VCaP (cell line): ENCODE measurements at regions not wholly inside any gene's neighbourhood (a gene's known extent, or its start where the extent isn't known, plus 50 kb on each side); places are given as distances from the start of the nearest gene placed in this dataset.

Experiments used
- H3K27ac ChIP-seq: fragments of 450-650 bp; 2 replicates; pipeline ENCODE4 v1.5.1; 2017
- TF ChIP-seq, protein P1 (sequence below): fragments of 450-650 bp; conservative IDR thresholded peaks from 2 replicates; pipeline ENCODE4 v1.5.1; 2017; ENCODE audit warnings: mild to moderate bottlenecking, moderate library complexity

DNA sequence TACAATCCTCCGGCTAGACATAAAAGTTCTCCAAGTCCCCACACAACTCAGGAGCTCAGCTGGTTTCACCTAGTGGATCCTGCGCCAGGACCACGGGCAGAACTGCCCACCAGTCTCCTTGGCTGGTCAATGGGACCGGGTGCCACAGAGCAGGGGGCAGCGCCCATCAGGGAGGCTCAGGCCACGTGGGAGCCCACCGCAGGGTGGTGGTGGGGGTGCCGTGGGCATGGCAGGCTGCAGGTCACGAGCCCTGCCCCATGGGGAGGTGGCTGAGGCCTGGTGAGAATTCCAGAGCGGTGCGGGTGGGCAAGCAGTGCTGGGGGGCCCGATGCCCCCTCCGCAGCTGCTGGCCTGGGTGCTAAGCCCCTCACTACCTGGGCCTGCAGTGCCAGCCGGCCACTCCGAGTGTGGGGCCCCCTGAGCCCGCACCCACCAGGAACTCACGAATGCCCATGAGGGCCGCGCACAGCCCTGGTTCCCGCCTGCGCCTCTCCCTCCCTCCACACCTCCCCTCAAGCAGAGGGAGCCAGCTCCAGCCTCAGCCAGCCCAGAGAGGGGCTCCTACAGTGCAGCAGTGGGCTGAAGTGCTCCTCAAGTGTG, 1091.9 kb upstream of the TENM4 start:
- TF ChIP-seq, protein P1, sequence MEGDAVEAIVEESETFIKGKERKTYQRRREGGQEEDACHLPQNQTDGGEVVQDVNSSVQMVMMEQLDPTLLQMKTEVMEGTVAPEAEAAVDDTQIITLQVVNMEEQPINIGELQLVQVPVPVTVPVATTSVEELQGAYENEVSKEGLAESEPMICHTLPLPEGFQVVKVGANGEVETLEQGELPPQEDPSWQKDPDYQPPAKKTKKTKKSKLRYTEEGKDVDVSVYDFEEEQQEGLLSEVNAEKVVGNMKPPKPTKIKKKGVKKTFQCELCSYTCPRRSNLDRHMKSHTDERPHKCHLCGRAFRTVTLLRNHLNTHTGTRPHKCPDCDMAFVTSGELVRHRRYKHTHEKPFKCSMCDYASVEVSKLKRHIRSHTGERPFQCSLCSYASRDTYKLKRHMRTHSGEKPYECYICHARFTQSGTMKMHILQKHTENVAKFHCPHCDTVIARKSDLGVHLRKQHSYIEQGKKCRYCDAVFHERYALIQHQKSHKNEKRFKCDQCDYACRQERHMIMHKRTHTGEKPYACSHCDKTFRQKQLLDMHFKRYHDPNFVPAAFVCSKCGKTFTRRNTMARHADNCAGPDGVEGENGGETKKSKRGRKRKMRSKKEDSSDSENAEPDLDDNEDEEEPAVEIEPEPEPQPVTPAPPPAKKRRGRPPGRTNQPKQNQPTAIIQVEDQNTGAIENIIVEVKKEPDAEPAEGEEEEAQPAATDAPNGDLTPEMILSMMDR: no peak
- H3K27ac ChIP-seq: no peak overlapping the region

DNA sequence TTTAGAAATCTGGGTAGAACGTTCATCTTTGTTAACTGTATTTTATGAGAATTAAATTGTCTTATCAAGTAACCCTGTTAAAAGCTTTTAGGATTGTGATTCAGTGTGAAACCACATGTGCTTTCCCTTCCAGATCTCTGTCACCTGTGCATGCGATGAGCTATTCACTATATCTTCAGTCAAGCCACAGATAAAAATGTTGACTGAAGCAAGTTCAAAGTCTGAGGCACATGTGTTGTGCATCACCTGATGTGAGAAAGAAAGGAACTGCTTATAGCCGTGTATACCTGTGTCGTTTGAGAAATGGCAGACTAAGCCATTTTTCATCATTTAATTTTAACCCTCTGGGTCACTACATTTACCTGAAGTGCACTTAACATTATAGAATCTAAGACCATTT, 1088.9 kb upstream of the TENM4 start:
- no peak overlapping the region for H3K27ac ChIP-seq
- TF ChIP-seq, protein P1: no peak

DNA sequence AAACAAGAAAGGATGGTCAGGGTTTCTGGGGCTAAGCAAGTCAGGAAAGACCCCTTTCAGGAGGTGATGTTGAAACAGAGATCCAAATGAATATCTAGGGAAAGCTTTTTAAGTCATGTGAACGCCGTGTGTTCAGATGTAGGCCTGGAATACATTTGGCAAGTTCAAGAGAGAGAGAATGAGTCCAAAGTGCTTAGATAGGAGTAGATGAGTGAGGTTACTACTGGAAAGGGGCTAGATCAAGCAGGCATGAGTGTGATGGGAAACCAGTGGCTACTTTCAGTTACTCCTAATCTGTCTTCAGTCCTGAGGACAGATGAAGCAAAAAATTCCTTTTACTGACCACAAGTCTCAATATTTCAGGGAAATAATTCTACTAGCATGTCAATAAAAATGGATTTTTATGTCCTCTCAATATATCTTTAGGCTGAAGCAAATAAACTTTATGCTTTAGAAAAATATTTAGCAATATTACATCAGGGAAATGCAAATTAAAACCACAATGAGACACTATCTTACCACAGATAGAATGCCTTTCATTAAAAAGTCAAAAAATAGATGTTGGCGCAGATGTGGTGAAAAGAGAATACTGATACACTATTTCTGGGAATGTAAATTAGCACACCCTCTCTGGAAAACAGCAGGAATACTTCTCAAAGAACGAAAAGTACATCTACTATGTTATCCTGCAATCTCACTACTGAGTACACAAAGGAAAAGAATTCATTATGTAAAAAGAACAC, 1085.0 kb upstream of the TENM4 start:
- TF ChIP-seq, protein P1: no peak

DNA sequence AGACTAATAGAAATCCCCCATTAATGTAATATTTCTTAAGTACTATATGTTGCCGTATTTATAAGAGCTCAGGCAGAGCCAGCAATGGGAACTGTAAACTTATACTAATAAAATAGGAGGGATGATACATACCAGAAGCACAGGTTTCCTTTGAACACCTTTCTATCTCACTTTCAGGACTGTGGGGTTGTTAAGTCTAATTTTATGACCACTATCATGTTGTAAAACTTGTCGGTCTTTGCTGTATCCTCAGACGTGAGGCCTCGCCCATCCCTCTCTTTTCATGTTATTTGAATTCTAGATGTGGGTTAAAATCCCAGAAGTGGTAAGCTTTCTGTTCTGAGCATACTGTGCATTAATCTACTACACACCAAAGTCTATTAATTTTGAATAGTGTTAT, 1083.5 kb upstream of the TENM4 start:
- no peak overlapping the region for H3K27ac ChIP-seq
- TF ChIP-seq, protein P1: no peak

More for the DNA sequence above, 1085.0 kb upstream of the TENM4 start:
- no peak overlapping the region for H3K27ac ChIP-seq

DNA sequence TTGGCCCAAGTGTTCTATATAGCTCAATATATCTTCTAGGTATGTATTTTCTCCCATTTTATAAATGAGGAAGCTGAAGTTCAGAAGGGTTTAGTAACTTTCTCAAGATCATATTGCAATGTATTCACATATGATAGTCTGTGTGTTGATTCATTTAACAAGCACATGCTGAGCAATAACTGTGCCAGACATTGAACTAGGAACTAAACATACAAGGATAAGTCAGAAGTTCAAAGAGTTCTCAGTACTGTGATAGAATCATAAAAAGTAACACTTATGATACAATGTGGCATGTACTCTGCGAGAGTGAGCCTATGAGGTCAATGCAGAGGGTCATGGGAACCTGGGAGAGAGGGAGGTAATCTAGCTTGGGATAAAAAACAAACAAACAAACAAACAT, 1082.2 kb upstream of the TENM4 start:
- TF ChIP-seq, protein P1: no peak
- no peak overlapping the region for H3K27ac ChIP-seq

DNA sequence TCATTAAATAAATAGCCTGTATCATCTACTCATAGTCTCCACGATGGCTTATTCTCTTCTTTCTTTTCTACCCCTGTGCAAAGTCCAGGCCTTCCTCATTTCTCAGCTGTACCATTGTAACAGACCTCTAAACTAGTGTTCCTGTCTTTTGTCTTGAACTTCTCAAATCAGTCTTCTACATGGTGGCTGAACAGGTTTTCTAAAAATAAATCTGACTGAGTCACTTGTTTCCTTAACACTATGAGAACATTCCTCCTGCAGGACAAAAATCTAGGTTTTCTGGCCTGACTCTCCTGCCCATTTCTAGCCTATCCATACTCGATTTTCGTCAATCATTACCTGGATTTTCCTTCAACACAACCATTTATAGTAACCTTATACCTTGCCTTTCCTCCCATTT, 1080.8 kb upstream of the TENM4 start:
- TF ChIP-seq, protein P1: no peak
- H3K27ac ChIP-seq: no peak overlapping the region

DNA sequence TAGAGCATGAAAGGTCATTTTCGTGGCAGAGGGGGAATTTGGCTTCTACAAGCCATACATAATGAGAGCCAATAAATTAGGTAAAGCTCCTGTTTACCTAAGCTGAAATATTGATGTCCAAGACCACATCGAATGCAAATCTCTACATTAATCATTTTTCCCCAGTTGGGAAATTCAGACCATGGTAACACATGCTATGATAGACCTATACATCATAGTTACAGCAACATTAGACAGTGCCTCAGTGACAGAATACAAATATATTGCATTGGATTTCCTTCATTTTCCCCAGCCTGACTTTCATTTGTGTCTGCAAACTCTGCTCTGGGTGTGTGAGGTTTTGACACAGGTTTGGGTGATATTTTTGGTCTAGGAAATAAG, 1079.7 kb upstream of the TENM4 start:
- H3K27ac ChIP-seq: no peak overlapping the region
- TF ChIP-seq, protein P1: no peak
